Heart right ventricle (tissue), 16 donors: ENCODE measurements at regions not wholly inside any gene's neighbourhood (a gene's known extent, or its start where the extent isn't known, plus 50 kb on each side); places are given as distances from the start of the nearest gene placed in this dataset.

Source experiments
- ATAC-seq, 8 donors: fragments of 200-7000 bp; cut with Tn5 transposase; one replicate each; pipeline ENCODE4 v1.9.1; 2020; ENCODE audit warnings: mild to moderate bottlenecking in 8 of 8, moderate library complexity in 8 of 8, moderate number of reproducible peaks in 1 of 8
- DNase-seq, 2 donors: peaks; one replicate each; pipeline ENCODE4 v3.0.0-alpha.2; 2020
- H3K27ac ChIP-seq, 10 donors: fragments of 200-600 bp; sonication (generic) in 2 of 10; one replicate each; pipeline versions ENCODE4 v1.5.0 to v1.8.0; 2020 to 2022; ENCODE audit warnings: mild to moderate bottlenecking in 3 of 10
- H3K27me3 ChIP-seq, 7 donors: fragments of 200-600 bp; one replicate each; pipeline ENCODE4 v1.8.0; 2021 to 2022; ENCODE audit warnings: mild to moderate bottlenecking in 2 of 7
- H3K36me3 ChIP-seq, 9 donors: fragments of 200-600 bp; sonication (generic) in 1 of 9; one replicate each; pipeline versions ENCODE4 v1.5.0 to v1.8.0; 2020 to 2022; ENCODE audit warnings: mild to moderate bottlenecking in 2 of 9
- H3K4me1 ChIP-seq, 9 donors: fragments of 200-600 bp; sonication (generic) in 1 of 9; one replicate each; pipeline versions ENCODE4 v1.5.0 to v1.8.0; 2020 to 2022; ENCODE audit warnings: mild to moderate bottlenecking in 4 of 9
- H3K4me3 ChIP-seq, 10 donors: fragments of 200-600 bp; sonication (generic) in 2 of 10; one replicate each; pipeline versions ENCODE4 v1.5.0 to v1.8.0; 2020 to 2022; ENCODE audit warnings: mild to moderate bottlenecking in 7 of 10, moderate library complexity in 2 of 10
- H3K9me3 ChIP-seq, 11 donors: fragments of 200-600 bp in 10 of 11; sonication (generic) in 2 of 11; one replicate each; pipeline versions ENCODE4 v1.5.0 to v1.8.0; 2013 to 2022; ENCODE audit warnings: mild to moderate bottlenecking in 2 of 11, control low read depth in 1 of 11, moderate library complexity in 1 of 11
- CTCF ChIP-seq, 9 donors: fragments of 200-600 bp; sonication (generic) in 2 of 9; IDR thresholded peaks; one replicate each; pipeline versions ENCODE4 v1.5.0 to v1.8.0; 2021 to 2022; ENCODE audit warnings: antibody characterized with exemption in 9 of 9, mild to moderate bottlenecking in 5 of 9, moderate library complexity in 1 of 9
- WGBS, 2 donors: extraction: QIAGEN DNeasy Blood & Tissue Kit; methylation state at CpG; one replicate each; pipeline ENCODE4 v1.1.7; 2013; ENCODE audit warnings: inconsistent platforms in 1 of 2; 5-methylcytosine and 5-hydroxymethylcytosine counted together
- intact Hi-C, 10 donors: fragments of 100-400 bp; cut with DNase I; formaldehyde crosslinking; loops; one replicate each; pipeline versions ENCODE4 v1.11.1 to v1.14.2; 2022
- donor health status: Arrhythmogenic right ventricular cardiomyopathy.
- donor health status: ischemic (EF 13 %, LVEDD 7.1; RV severe dilation, severe dysfunction).
- donor health status: healthy with polysubstance abuse.
- donor health status: DM: no; HTN: yes; CAD: no.
- donor health status: DM: no; HTN: no; CAD: no.
- donor health status: ischemic (EF 25% LVEDD 6.9; RV normal size, moderate dysfunction).
- donor health status: ischemic (EF 25% LVEDD 5.7; RV mildly dilated, moderate dysfunction).
- donor health status: healthy.
- donor health status: DM: yes; HTN: yes; CAD: no.
- donor health status: Ischemic cardiomyopathy.
- donor health status: ischemic (EF 35%, LVEDD 5.7; RV mildly dilated, moderate dysfunction).
- donor health status: nonischemic (EF 11% LVEDD 7.7; RV severe dilation, severe dysfunction).
- donor health status: DM: yes; HTN: yes; CAD: no.
- donor health status: PGD.
- donor health status: ischemic (EF 29% LVEDD 5.4; RV normal size, mild dysfunction).
- donor health status: nonischemic (EF 23%, LVEDD 6.1; RV moderate dilation, normal function).

- Histone ChIP-seq H3K27ac (no peak overlapping the region), H3K27me3 (no peaks in the 10 kb centered on the region), H3K9me3 (peaks cover 0 to 5% (median 0%) of the 10 kb centered on the region in 11 donors), H3K4me1 (peaks cover 0 to 6% (median 0%) of the 10 kb centered on the region in 9 donors), H3K36me3 (no peaks in the 10 kb centered on the region), H3K4me3 (no peak overlapping the region)
- intact Hi-C loops = no loop called here
- DNase-seq (no peak), ATAC-seq (no peak)
- TF ChIP-seq CTCF (IDR thresholded peaks at IDR 0.05) = no peak
- WGBS, 2 donors = 85 to 96% methylated on average over 2 of the region's 2 CpGs
Observed at GRCh38 chr1:57712846-57713245, 289.0 kb upstream of the DAB1 start.

GRCh38 chr1:57711326-57711725, 287.5 kb upstream of the DAB1 start:
- DNase-seq = no peak
- no peak overlapping the region for H3K4me3 ChIP-seq
- peaks cover 0 to 5% (median 0%) of the 10 kb centered on the region in 11 donors for H3K9me3 ChIP-seq
- WGBS, 2 donors = 40 to 52% methylated on average over 2 of the region's 2 CpGs
- no peaks in the 10 kb centered on the region for H3K27me3 ChIP-seq
- no peaks in the 10 kb centered on the region for H3K36me3 ChIP-seq
- TF ChIP-seq CTCF (IDR thresholded peaks at IDR 0.05) = no peak
- peaks cover 0 to 6% (median 0%) of the 10 kb centered on the region in 9 donors for H3K4me1 ChIP-seq
- no peak overlapping the region for H3K27ac ChIP-seq
- intact Hi-C loops = no loop called here
- peak in 1 of 8 donors; percentile 31 for ATAC-seq

GRCh38 chr1:57707631-57708030, 283.8 kb upstream of the DAB1 start:
- Histone ChIP-seq H3K27ac (no peak overlapping the region), H3K27me3 (no peaks in the 10 kb centered on the region), H3K36me3 (no peaks in the 10 kb centered on the region), H3K9me3 (no peaks in the 10 kb centered on the region), H3K4me1 (peaks cover 0 to 6% (median 0%) of the 10 kb centered on the region in 9 donors), H3K4me3 (no peak overlapping the region)
- TF ChIP-seq CTCF (IDR thresholded peaks at IDR 0.05) = no peak
- intact Hi-C loops = no loop called here
- DNase-seq = no peak
- ATAC-seq = no peak
- WGBS, 2 donors = 87 to 95% methylated on average over 1 of the region's 1 CpG

GRCh38 chr1:57704811-57705210, 281.0 kb upstream of the DAB1 start:
- intact Hi-C loops = no loop called here

More at GRCh38 chr1:57704811-57705210, 281.0 kb upstream of the DAB1 start:
- Histone ChIP-seq H3K4me3 (no peak overlapping the region), H3K27ac (no peak overlapping the region), H3K36me3 (no peaks in the 10 kb centered on the region), H3K27me3 (no peaks in the 10 kb centered on the region), H3K4me1 (no peaks in the 10 kb centered on the region), H3K9me3 (no peaks in the 10 kb centered on the region)
- DNase-seq (no peak), ATAC-seq (no peak)
- TF ChIP-seq CTCF (IDR thresholded peaks at IDR 0.05) = no peak
- 74% methylated on average over 1 of the region's 1 CpG for WGBS, 2 donors
